Panc1 (cell line): ENCODE measurements at regions not wholly inside any gene's neighbourhood (a gene's known extent, or its start where the extent isn't known, plus 50 kb on each side); places are given as distances from the start of the nearest gene placed in this dataset.

Source experiments
- ATAC-seq: fragments of 200-7000 bp; cut with Tn5 transposase; 2 replicates; pipeline ENCODE4 v1.9.1; 2020; ENCODE audit warnings: mild to moderate bottlenecking, moderate library complexity
- BruUV-seq: library from RNA; stranded (reverse); fragments of 400-500 nt; replicated peaks from 2 replicates; lab custom pipeline; 2021; lab: Mats Ljungman, UMichigan
- CTCF ChIA-PET: fragments of 300-600 bp; sonication (Branson Sonifier 250); formaldehyde crosslinking; loops from one replicate; lab custom pipeline; 2022; ENCODE audit warnings: antibody characterized with exemption; lab: Charles Lee
- POLR2A ChIA-PET: fragments of 300-600 bp; sonication (Branson Sonifier 250); formaldehyde crosslinking; loops from one replicate; lab custom pipeline; 2022; ENCODE audit warnings: antibody characterized with exemption; lab: Charles Lee
- DNase-seq: peaks from one replicate; pipeline ENCODE4 v3.0.0-alpha.2; 2010; ENCODE audit warnings: low read depth, low spot score
- H3K27ac ChIP-seq: 2 replicates; pipeline ENCODE4 v1.5.1; 2011; ENCODE audit warnings: mild to moderate bottlenecking, low read length, inconsistent platforms
- H3K27me3 ChIP-seq: fragments of 200-500 bp; sonication (Bioruptor generic); 2 replicates; pipeline ENCODE4 v1.6.0; 2014; ENCODE audit warnings: low read length, inconsistent platforms; ENCODE audit not compliant: control insufficient read depth, insufficient read depth
- H3K36me3 ChIP-seq: fragments of 200-500 bp; sonication (Bioruptor generic); 2 replicates; pipeline ENCODE4 v1.5.1; 2014; ENCODE audit warnings: inconsistent platforms, mild to moderate bottlenecking, low read length, moderate library complexity; ENCODE audit not compliant: control insufficient read depth, insufficient read depth
- H3K4me1 ChIP-seq: 2 replicates; pipeline ENCODE4 v1.5.1; 2011; ENCODE audit warnings: inconsistent platforms, mild to moderate bottlenecking, low read length, moderate library complexity; ENCODE audit not compliant: control insufficient read depth, insufficient read depth
- H3K4me3 ChIP-seq, 2 experiments: 2 replicates each; pipeline ENCODE4 v1.5.1; 2011 to 2012; ENCODE audit warnings: low read depth in 2 of 2, low read length in 2 of 2, mild to moderate bottlenecking in 2 of 2, inconsistent platforms in 1 of 2, moderate library complexity in 1 of 2
- H3K9me3 ChIP-seq: fragments of 200-500 bp; sonication (Bioruptor generic); 2 replicates; pipeline ENCODE4 v1.5.1; 2014; ENCODE audit warnings: low read depth, mild to moderate bottlenecking, inconsistent platforms, low read length, moderate library complexity; ENCODE audit not compliant: control insufficient read depth, insufficient read depth
- CTCF ChIP-seq: fragments of 450-650 bp; IDR thresholded peaks from 2 replicates; pipeline ENCODE4 v1.5.1; 2017; ENCODE audit warnings: mild to moderate bottlenecking
- POLR2AphosphoS5 ChIP-seq: IDR thresholded peaks from 2 replicates; pipeline ENCODE4 v1.6.1; 2012; ENCODE audit warnings: mild to moderate bottlenecking, low read depth, low read length, moderate library complexity
- REST ChIP-seq, 2 experiments: IDR thresholded peaks; 2 replicates each; pipeline ENCODE4 v1.6.1; 2011 to 2012; ENCODE audit warnings: low read depth in 2 of 2, control low read depth in 1 of 2, low read length in 1 of 2, mild to moderate bottlenecking in 1 of 2, moderate library complexity in 1 of 2; ENCODE audit not compliant: insufficient read depth in 1 of 2
- SIN3A ChIP-seq: IDR thresholded peaks from 2 replicates; pipeline ENCODE4 v1.6.1; 2012; ENCODE audit warnings: low read depth, mild to moderate bottlenecking, low read length, moderate library complexity, borderline replicate concordance; ENCODE audit not compliant: insufficient read depth
- TCF7L2 ChIP-seq: IDR thresholded peaks from 2 replicates; pipeline ENCODE4 v1.6.1; 2011; ENCODE audit warnings: mild to moderate bottlenecking, low read depth, low read length, inconsistent platforms
- in situ Hi-C: cut with HindIII; loops from 2 replicates; pipeline ENCODE4 v1.10.0; 2016; ENCODE audit warnings: low sequenced_read_pairs, low pct_unique_long_range_greater_than_20kb
- intact Hi-C: fragments of 100-400 bp; cut with micrococcal nuclease; formaldehyde crosslinking; loops from one replicate; pipeline ENCODE4 v1.10.0; 2022; ENCODE audit not compliant: unreplicated experiment

DNA sequence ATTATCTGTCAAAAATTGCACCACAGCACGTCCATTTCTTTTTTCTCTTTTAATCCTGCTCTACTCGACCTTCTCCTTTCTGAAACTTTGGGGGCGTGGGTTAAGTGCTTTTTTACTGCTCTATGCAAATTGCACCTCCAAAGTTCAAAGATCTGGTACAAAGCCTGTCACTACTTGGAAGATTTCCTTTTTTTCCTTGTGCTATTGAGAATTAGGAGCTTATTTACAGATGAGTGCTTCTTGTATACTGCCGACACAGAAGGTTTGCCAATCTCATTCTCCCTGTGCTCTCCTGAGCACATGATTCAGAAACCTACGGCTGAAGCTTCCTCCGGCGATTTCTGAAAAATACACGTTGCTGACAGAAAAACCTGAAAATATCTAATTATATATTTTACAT is 94.8 kb downstream of the TEX29 start:
- no peak for TF ChIP-seq CTCF
- no peak for TF ChIP-seq POLR2AphosphoS5
- no peak for TF ChIP-seq SIN3A
- no peak for TF ChIP-seq TCF7L2
- TF ChIP-seq REST (IDR thresholded peaks at IDR 0.05; ENCODE audit: insufficient read depth in 1 of 2, low read depth in 2 of 2, low read length in 1 of 2), result no peak
- CTCF ChIA-PET, result no interaction called here
- BruUV-seq, result no TSS peak
- intact Hi-C loops (no loop called here), in situ Hi-C loops (no loop called here)
- Histone ChIP-seq H3K27me3 (peaks cover 4% of the 10 kb centered on the region; the same call in 1 of the 2 replicates), H3K27ac (no peak overlapping the region), H3K9me3 (no peaks in the 10 kb centered on the region), H3K4me1 (no peaks in the 10 kb centered on the region), H3K4me3 (no peak overlapping the region), H3K36me3 (no peaks in the 10 kb centered on the region)
- POLR2A ChIA-PET, result no interaction called here
- DNase-seq (no peak), ATAC-seq (no peak)

GRCh38 chr13:111415765-111416164 is 95.3 kb downstream of the TEX29 start:
- ChIA-PET CTCF (no interaction called here), POLR2A (no interaction called here)
- H3K27ac ChIP-seq, result no peak overlapping the region
- H3K4me3 ChIP-seq, result no peak overlapping the region
- DNase-seq (no peak), ATAC-seq (no peak)
- H3K9me3 ChIP-seq, result no peaks in the 10 kb centered on the region
- peaks cover 4% of the 10 kb centered on the region; the same call in 1 of the 2 replicates for H3K27me3 ChIP-seq
- H3K36me3 ChIP-seq, result no peaks in the 10 kb centered on the region
- no peaks in the 10 kb centered on the region for H3K4me1 ChIP-seq
- in situ Hi-C loops (no loop called here), intact Hi-C loops (no loop called here)
- TF ChIP-seq REST (IDR thresholded peaks at IDR 0.05; ENCODE audit: insufficient read depth in 1 of 2, low read depth in 2 of 2, low read length in 1 of 2) (no peak), TCF7L2 (no peak), POLR2AphosphoS5 (no peak), CTCF (no peak), SIN3A (no peak)
- no TSS peak for BruUV-seq
